ENCODE measurements at regions not wholly inside any gene's neighbourhood (a gene's known extent, or its start where the extent isn't known, plus 50 kb on each side); places are given as distances from the start of the nearest gene placed in this dataset.

GRCh38 chr22:27220339-27220738 lies 563.0 kb downstream of the MIAT start:
- Histone ChIP-seq H3K4me3 (replicated peaks; ENCODE audit: low read depth, low read length) (no peak overlapping the region), H3K27me3 (replicated peaks; ENCODE audit: control insufficient read depth, insufficient read depth, low read length) (no peaks in the 10 kb centered on the region), H3K36me3 (ENCODE audit: control insufficient read depth, insufficient read depth, low read length) (no peaks in the 10 kb centered on the region)
- TF ChIP-seq, protein P1, sequence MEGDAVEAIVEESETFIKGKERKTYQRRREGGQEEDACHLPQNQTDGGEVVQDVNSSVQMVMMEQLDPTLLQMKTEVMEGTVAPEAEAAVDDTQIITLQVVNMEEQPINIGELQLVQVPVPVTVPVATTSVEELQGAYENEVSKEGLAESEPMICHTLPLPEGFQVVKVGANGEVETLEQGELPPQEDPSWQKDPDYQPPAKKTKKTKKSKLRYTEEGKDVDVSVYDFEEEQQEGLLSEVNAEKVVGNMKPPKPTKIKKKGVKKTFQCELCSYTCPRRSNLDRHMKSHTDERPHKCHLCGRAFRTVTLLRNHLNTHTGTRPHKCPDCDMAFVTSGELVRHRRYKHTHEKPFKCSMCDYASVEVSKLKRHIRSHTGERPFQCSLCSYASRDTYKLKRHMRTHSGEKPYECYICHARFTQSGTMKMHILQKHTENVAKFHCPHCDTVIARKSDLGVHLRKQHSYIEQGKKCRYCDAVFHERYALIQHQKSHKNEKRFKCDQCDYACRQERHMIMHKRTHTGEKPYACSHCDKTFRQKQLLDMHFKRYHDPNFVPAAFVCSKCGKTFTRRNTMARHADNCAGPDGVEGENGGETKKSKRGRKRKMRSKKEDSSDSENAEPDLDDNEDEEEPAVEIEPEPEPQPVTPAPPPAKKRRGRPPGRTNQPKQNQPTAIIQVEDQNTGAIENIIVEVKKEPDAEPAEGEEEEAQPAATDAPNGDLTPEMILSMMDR (IDR thresholded peaks at IDR 0.05; ENCODE audit: insufficient read depth, low read length, poor library complexity, severe bottlenecking): no peak
- DNase-seq (ENCODE audit: extremely low read depth, insufficient read length): no peak

- H3K27me3 ChIP-seq (replicated peaks; ENCODE audit: control insufficient read depth, insufficient read depth, low read length): no peaks in the 10 kb centered on the region
- no peak for DNase-seq (ENCODE audit: extremely low read depth, insufficient read length)
- TF ChIP-seq, protein P1 (IDR thresholded peaks at IDR 0.05; ENCODE audit: insufficient read depth, low read length, poor library complexity, severe bottlenecking): no peak
- no peaks in the 10 kb centered on the region for H3K36me3 ChIP-seq (ENCODE audit: control insufficient read depth, insufficient read depth, low read length)
- H3K4me3 ChIP-seq (replicated peaks; ENCODE audit: low read depth, low read length): no peak overlapping the region
These were observed 564.8 kb downstream of the MIAT start for GRCh38 chr22:27222178-27222577.

DNA sequence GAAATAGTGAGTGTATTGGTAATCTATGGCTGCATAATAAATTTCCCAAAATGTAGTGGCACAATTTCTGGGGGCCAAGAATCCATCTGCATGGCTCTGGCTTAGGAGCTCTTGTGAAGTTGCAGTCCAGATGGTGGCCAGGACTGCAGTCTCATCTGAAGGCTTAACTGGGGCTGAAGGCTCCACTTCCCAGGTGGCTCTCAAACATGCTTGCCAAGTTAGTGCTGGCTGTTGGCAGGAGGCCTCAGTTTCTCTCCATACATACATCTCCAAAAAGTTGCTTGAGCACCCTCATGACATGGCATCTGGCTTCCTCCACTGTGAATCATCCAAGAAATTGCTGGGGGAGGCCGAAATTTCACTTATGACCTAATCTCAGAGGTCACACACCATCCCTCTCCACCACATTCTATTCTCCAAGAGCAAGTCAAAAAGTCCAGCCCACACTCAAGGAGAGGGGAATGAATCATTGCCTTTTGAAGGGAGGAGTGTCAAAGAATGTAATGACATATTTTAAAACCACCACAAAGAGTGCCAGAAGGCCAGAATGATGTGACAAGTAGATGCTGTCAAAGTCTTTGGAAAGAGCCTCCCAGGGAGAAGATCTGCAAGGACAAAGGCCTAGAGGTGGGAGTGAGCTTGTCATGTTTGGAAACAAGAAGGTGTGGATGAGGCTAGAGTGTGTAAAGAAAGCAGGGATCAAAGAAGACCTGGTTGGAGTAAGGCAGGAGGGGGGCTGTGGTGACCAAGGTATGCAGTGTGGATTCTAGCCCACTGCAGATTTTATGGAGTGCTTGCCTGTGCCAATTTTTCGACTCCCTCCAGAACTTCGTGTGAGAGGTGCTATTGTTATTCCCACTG lies 566.2 kb downstream of the MIAT start:
- H3K27me3 ChIP-seq (replicated peaks; ENCODE audit: control insufficient read depth, insufficient read depth, low read length): no peaks in the 10 kb centered on the region
- no peak overlapping the region for H3K4me3 ChIP-seq (replicated peaks; ENCODE audit: low read depth, low read length)
- no peak for DNase-seq (ENCODE audit: extremely low read depth, insufficient read length)
- TF ChIP-seq, protein P1 (IDR thresholded peaks at IDR 0.05; ENCODE audit: insufficient read depth, low read length, poor library complexity, severe bottlenecking): no peak
- H3K36me3 ChIP-seq (ENCODE audit: control insufficient read depth, insufficient read depth, low read length): no peaks in the 10 kb centered on the region

DNA sequence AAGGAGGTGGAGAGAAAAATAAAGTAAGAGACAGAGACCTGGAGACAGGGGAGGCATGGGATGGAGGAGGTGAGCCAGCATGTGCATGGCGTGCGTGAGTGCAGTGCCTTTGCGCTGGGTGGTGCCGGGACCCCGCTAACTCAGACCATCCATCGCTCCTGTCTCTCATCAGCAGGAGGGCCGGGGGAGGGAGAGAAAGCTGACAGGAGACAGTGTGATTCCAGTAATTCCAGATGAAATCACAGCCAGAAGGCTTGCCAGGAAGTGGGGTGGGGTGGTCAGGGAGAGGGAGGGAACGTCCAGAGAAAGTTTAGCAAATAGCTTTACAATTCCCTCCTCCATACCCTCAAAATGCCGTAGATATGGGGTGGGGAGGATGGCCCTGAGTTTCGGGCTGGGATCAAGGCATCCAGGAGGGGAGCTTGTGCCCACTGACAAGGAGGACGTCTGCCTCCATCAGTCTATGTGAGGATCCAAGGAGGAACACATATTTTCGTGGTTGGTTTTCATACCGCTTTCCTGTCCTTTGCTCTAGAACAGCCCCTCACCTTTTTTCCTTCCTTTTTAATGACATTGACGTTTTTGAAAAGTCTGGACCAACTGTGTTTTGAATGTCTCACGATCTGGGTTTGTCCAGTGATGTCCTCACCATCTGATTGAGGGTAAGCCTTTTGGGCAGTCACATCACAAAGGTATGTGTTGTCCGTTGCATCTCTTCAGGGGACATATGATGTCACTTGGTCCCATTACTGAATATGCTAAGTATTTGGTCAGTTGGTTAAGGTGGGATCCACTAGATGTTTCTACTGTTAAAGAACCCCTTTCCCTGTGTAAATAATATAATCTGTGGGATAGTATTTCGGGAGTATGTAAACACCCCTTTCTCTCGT lies 567.3 kb downstream of the MIAT start:
- Histone ChIP-seq H3K4me3 (replicated peaks; ENCODE audit: low read depth, low read length) (no peak overlapping the region), H3K27me3 (replicated peaks; ENCODE audit: control insufficient read depth, insufficient read depth, low read length) (no peaks in the 10 kb centered on the region), H3K36me3 (ENCODE audit: control insufficient read depth, insufficient read depth, low read length) (no peaks in the 10 kb centered on the region)
- DNase-seq (ENCODE audit: extremely low read depth, insufficient read length): no peak
- TF ChIP-seq, protein P1 (IDR thresholded peaks at IDR 0.05; ENCODE audit: insufficient read depth, low read length, poor library complexity, severe bottlenecking): no peak

DNA sequence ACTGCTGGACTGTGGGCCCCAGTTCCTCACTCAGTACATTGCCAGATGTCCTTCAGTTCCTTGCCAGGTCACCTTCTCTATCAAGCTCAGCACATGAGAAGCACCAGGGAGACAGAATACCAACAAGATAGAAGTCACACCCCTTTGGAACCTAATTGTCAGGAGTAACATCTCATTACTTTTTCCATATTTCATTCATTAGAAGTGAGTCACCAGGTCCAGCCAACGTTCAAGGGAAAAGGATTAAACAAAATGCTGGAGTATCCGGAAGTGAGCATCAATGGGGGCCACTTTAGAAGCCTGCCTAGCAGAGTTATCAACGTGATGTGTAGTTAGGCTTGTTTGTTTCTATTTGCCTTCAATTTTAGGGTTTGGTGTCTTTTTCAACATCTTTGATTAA lies 569.3 kb downstream of the MIAT start:
- DNase-seq (ENCODE audit: extremely low read depth, insufficient read length): no peak
- TF ChIP-seq, protein P1 (IDR thresholded peaks at IDR 0.05; ENCODE audit: insufficient read depth, low read length, poor library complexity, severe bottlenecking): no peak
- Histone ChIP-seq H3K27me3 (replicated peaks; ENCODE audit: control insufficient read depth, insufficient read depth, low read length) (no peaks in the 10 kb centered on the region), H3K36me3 (ENCODE audit: control insufficient read depth, insufficient read depth, low read length) (no peaks in the 10 kb centered on the region), H3K4me3 (replicated peaks; ENCODE audit: low read depth, low read length) (no peak overlapping the region)

Data from GM06990 (cell line).